Hypothalamus (tissue), 51 donors: ENCODE measurements at regions not wholly inside any gene's neighbourhood (a gene's known extent, or its start where the extent isn't known, plus 50 kb on each side); places are given as distances from the start of the nearest gene placed in this dataset.
"Not testable (repeated sequence)": the region's sequence is repeated elsewhere in the genome, so short reads cannot be mapped to it uniquely, and the experiment has no call there.

ENCODE experiments used
- DNase-seq, 51 donors: peaks; one replicate each; lab custom pipeline; 2025; lab: John Stamatoyannopoulos, UW

GRCh38 chr13:32828711-32829110, 187.5 kb upstream of the KL start:
- no peak for DNase-seq

GRCh38 chr13:32829269-32829668, 187.0 kb upstream of the KL start:
- DNase-seq, result no peak

GRCh38 chr13:32829676-32830335, 186.4 kb upstream of the KL start:
- no peak for DNase-seq

GRCh38 chr13:32830336-32831031, 185.7 kb upstream of the KL start:
- no peak for DNase-seq

- no peak for DNase-seq
Measured at GRCh38 chr13:32837307-32837972, 178.8 kb upstream of the KL start.

- no peak for DNase-seq
Measured at GRCh38 chr13:32837973-32838927, 178.0 kb upstream of the KL start.

GRCh38 chr13:32838945-32839344, 177.3 kb upstream of the KL start:
- peak in 2 of 51 donors; percentile 5 to 15 for DNase-seq

- no peak for DNase-seq
Measured at GRCh38 chr13:32840113-32840512, 176.1 kb upstream of the KL start.

- DNase-seq, result peak in 11 of 51 donors; percentile 1 to 15 (median 5)
Measured at GRCh38 chr13:32840989-32841713, 175.1 kb upstream of the KL start.

- no peak for DNase-seq
Measured at GRCh38 chr13:32845952-32846950, 170.0 kb upstream of the KL start.

GRCh38 chr13:32847976-32848375, 168.2 kb upstream of the KL start:
- not testable (repeated sequence) for DNase-seq

- no peak for DNase-seq
Measured at GRCh38 chr13:32849369-32849768, 166.9 kb upstream of the KL start.

- DNase-seq, result no peak
Measured at GRCh38 chr13:32850316-32851052, 165.7 kb upstream of the KL start.

GRCh38 chr13:32851083-32852069, 164.8 kb upstream of the KL start:
- DNase-seq, result no peak

- no peak for DNase-seq
Measured at GRCh38 chr13:32852526-32852925, 163.7 kb upstream of the KL start.

- no peak for DNase-seq
Measured at GRCh38 chr13:32857077-32857476, 159.1 kb upstream of the KL start.

GRCh38 chr13:32857689-32858088, 158.5 kb upstream of the KL start:
- no peak for DNase-seq
